NCI-H146 (cell line): ENCODE measurements at regions not wholly inside any gene's neighbourhood (a gene's known extent, or its start where the extent isn't known, plus 50 kb on each side); places are given as distances from the start of the nearest gene placed in this dataset.

ENCODE experiments used
- DNase-seq: peaks from one replicate; lab custom pipeline; 2025; lab: John Stamatoyannopoulos, UW

DNA sequence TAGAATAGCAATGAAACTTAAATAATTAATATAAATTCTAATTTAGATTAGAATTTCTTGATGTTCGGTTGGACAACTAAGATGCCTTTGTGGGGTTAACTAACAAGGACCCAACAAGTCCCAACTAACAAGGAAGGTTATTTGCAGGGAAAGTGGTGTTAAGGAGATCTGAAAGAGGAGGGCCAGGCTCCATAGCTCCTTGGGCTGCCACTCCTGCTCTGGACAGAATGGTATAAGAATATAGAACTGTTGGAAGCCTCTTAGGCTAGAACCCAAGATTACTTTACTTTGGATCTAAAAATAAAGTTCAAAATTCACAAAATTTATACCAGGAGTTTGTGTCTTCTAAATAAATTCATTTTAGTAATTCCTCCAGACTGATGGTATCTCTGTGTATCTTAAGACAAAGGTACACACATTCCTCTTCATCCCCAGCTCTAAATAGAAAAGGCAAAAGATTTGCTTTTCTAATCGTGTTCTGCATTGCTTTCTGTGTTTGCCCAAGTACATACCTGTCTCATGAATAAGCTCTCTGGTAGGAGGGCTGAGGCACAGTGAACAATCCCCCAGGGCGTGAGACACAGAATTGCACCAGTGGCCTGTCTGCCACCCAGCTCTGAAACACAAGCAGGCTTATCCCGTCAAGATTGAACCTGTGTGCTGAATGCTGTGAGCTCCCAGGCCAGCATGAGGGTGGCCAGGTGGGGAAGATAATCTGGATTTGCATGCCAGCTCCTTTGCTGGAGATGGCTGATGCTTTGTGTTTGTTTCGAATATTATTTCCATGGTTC lies 176.0 kb downstream of the ACKR3 start:
- DNase-seq, result no peak

DNA sequence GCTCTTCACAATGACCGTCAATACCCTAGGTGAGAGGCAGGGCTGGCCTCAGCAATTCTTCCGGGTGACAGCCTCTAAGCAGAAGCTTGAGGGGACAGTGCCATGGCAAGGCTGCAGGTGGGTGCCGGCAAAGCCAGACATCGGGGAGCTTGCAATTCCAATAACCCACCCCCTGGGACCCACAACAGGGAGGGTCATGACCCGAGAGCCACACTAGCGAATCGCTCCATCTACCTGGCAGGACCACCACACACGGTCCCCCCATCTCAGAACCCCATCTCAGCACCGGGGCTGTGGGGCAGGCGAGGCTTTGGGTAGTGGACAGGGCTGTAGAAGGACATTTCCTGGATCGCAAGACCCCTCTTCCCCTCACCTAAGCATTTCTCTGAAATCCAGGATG lies 177.2 kb downstream of the ACKR3 start:
- DNase-seq, result no peak

DNA sequence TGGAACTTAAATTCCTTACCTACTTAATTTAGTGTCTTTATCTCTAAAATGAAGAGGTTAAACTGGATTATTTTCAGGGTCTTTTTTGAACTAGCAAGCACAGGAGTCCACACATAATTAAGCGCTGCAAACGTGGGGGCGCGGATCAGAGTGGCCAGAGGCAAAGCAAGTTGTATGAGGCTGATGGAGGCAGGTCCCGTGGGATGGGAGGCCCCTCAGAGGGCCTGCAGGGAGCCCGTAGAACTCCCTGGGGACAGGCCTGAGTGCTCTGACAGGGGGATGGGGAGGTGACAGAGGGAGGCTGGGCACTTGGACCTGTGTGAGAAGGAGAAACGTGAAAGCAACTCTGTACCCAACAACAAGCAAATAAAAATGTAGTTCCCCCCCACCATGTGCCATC lies 177.8 kb downstream of the ACKR3 start:
- no peak for DNase-seq

DNA sequence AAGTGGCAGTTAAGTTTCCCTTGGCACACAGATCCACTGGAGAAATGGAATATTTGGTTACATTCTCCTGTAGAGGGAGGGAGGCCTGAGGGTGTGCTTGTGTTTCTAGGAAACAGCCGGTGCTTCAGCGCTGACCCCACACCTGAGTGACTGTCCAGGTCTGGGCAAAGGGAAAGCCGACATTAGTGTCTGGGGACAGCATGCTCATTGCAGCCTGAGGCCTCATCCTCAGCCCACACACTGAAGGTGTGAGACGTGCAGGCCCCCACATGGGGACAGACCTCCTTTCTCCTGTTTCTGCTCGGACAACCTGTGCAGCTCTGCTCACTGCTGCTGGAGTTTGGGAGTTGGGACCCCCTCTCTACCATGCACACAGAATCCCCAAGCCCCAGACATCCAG lies 178.3 kb downstream of the ACKR3 start:
- no peak for DNase-seq

DNA sequence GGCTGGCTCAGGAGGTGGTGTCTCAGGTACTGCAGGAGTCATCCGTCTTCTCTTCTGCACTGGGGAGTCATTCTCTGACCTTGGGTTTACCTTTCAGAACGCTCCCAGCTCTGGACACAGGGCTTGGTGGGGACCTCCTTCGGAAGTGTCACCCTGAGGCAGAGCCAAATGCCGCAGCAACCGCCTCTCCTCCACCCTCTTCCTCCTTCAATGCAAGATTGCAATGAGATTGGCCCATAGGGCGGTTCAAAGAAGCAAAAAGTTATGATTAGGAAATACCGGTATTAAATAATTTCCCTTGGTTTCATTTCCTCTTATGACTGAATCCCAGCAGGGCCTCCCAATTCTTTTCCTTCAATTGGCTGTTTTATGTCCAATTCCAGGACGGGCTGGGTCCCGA lies 178.8 kb downstream of the ACKR3 start:
- no peak for DNase-seq

DNA sequence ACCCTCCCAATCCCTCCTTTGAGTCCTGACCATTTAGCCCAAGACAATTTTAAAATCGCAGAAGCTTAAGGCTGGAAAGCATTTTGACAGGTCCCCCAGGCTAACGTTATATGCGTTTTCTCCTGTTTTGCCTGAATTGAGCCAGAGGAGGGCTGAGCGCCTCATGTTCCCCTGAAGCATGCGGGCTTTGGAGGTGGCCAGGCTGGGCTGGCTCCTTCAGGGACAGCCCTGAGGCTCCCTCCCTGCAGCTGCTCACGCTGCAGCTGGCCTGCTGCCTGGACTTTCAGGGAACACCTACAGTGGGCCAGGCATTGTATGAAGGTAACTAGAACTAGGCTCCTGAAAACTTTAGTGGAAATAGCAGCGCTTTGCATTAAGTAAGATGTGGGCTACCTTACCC lies 179.2 kb downstream of the ACKR3 start:
- no peak for DNase-seq

DNA sequence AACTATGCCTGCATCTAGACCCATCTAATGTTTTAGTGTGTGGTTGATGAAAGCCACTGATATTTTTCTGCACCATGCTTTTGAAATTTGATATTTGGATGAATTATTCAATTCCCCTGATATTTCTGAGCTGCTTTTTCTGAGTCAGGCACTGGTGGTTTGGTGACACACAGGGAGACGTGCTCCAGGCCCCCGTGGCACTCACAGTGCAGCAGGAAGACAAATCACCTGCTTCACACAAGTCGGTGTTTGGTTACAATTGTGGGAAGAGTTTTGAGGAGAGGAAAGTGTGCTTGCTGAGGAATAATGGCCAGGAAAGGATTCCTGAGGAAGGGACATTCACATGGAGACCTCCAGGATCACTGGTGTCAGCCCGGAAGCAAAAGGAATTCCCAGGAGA lies 179.7 kb downstream of the ACKR3 start:
- DNase-seq, result no peak

DNA sequence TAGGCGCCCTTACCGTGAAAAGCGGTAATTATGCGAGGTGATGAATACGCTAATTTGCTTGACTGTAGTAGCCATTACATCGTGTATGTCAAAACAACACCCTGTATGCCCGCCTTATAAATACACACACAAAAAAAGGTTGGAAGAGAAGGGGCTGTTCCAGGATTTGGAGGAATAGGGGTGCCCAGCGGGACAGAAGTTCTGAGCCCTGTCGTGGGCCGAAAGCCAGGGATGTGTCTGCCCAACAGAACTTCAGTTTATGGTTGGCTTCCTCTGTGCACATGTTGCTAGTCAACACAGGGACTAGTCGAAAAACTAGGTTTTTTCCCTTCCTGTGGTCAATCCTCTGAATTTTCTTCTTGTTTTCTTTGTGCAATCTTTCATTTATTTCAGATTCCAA lies 182.5 kb downstream of the ACKR3 start:
- DNase-seq, result no peak

DNA sequence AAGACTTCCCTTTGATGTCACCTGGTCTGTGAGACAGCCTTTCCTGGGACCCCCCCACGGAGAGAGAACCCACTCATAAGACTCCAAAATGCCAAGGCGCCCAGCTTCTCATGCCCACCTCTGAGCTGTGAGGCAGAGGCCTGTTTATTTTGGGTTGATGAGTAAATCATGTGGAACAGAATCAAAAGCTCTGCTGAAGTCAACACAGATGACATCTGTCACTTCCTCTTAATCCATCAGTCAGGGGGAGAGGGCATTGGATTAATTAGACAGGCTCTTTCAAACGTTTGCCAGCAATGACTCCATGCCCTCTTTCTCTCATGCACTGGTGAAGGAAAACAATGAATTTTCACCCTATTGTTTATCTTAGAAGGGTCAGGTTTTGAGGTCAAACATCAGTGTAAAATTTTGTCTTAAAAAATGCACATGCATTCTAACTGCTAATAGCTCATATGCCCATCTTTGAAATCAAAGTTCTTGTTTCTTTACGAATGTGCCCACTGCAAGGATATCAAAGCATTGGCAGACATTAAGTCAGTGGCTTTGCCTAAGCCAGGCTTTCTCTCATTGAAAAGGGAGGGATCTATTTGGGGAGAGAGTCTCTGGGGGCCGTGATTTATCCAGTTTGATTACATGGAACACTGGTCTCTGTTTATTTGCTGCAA lies 184.1 kb downstream of the ACKR3 start:
- DNase-seq, result no peak

DNA sequence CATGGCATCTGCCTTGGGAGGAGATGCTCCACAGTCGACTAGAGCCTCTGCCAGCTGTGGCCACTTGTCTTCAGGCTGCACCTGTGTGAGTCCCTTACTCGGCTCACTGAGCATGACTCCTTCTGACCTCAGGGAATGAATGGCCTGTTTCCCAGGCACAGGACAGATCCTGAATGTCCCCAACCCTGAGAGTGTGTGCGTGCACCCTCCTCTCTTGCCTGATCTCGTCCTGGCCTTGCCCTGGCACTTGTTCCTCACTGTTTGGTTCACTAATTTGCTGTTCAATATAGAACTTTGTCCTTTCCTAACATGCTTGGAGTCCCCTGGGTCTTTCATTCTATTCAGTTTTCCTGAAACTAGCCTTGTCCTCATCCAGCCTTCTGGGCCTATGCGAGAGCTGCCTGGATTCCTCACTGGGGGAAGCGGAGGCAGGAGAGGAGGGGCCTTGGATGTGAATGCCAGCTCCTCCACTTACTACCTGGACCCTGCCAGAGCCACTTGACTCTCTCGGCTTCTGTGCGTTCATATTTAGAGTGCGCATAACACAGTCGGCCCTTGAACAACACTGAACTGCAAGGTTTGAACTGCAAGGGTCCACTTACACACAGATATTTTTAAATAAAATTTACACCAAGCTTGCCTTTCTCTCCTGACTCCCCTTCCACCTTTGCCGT lies 184.8 kb downstream of the ACKR3 start:
- DNase-seq, result no peak

DNA sequence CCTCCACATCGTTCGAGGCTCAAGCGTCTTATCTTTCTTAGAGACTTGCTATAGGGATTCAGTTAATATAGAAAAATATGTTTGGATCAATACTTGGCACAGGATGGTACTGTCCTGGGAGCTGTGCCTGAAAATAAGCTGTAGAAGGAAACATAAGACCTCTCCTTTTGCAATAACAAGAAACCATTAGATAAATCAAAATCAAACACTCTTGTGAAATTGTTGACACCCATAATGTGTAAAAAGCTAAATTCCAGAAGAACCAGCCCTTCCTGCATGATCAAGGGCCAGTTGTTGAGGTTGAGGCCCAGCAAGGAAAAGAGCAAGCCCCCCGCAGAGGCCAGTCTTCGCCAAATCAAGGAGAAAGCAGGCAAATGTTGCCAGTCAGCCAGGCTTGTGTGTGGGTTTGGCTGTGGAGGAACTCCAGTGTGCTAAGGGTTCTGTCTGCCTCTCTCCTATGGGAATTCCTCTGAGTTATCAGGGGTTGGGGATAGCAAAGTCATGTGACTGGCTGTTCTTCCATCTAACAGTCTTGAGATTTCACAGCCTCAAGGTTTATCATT lies 185.7 kb downstream of the ACKR3 start:
- no peak for DNase-seq

DNA sequence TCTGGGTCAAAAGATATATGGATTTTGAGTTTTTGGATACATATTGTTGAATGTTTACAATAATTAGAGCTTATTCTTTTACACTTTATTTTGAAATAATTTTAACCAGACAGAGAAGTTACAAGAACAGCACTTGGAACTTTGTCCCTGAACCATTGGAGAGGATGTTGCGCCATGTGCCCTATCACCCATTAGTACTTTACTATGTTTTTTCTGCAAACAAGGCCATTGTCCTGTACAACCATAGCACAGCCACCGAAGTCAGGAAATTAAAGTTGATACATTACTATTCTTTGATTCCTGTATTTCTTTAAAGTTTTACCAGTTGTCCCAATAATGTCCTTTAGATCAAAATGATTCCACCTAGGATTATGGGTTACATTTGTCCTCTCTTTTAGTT lies 188.8 kb downstream of the ACKR3 start:
- DNase-seq, result no peak

DNA sequence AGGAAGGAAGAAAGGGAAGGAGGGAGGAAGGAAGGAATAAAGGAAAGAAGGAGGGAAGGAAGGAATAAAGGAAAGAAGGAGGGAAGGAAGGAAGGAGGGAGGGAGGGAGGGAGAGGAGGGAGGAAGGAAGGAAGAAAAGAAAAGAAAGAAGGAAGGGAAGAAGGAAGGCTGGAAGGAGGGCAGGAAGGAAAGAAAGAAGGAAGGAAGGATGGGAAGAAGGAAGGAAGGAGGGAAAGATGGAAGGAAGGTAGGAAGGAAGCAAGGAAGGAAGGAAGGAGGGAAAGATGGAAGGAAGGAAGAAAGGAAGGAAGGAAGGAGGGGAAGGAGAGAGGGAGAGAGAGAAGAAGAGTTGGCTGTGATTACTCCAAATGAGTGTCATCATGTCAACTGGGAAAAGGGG lies 190.6 kb downstream of the ACKR3 start:
- DNase-seq, result no peak

DNA sequence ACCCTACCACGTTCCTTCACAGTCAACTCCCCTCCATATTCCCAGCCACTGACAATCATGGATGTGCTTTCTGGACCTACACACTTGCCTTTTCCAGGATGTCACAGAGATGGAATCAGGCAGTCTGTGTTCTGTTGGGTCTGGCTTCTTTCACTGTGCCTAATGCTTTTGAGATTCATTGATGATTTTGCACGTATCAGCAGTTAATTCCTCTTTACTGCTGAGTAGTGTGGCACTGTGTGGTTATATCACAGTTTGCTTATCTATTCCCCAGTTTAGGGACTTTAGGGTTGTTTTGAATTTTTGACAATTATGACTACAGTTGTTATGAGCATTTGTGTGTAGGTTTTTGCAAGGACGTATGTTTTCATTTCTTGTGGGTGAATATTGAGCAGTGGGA lies 191.7 kb downstream of the ACKR3 start:
- no peak for DNase-seq

DNA sequence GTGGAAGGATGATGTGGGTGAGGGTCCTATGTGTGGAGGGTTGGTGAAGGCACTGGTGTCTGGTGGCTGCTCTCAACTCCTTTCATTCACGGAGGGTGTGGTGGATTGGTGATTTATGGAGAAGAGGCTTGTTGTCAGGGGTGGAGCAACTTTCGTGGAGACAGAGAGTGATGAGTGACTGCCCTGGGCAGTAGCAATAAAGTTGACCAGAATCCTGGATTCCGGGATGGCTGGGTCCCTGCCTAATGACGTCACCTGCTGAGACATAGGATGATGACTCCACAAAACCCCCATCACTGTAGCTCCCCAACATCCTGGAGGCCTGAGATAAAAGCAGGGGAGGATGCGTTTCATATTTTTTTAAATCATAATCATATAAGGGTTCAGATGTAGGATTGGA lies 193.0 kb downstream of the ACKR3 start:
- no peak for DNase-seq

DNA sequence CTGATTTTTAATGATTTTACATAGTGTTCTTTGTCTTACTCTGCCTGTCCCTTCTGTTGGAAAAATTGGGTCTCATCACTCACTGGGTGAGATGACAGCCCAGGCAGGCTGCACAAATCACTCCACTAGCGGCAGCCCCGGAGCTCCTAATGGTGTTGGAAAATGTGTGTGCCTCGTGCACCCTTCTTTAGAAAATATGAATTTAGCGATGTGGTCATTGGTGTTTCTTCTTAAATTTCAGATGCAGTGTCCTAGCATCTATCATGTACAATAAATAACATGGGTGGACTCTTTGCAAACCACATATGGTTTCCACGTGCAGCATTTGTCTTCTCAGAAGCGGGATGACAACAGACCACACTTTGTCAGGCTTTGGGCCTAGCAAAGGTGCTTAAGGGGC lies 194.2 kb downstream of the ACKR3 start:
- DNase-seq, result no peak

DNA sequence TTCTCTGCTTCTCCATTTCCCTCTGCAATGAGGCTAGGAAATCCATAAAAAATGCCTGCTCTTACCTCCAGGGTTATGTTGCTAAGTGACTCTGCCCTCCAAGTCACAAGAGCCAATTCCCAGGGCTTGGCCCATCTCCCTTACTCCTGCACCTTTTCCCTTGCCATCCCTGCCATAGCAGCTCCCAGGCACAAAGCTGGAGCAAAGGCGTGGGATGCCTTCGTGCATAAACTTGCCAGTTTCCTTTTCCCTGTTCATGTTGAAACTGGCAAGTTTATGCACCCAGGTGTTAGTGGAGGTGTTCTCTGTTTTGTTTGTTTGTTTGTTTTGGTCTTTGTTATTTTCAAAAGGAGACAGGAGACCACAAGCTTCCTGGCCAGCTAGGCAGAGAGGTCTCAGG lies 195.1 kb downstream of the ACKR3 start:
- no peak for DNase-seq

DNA sequence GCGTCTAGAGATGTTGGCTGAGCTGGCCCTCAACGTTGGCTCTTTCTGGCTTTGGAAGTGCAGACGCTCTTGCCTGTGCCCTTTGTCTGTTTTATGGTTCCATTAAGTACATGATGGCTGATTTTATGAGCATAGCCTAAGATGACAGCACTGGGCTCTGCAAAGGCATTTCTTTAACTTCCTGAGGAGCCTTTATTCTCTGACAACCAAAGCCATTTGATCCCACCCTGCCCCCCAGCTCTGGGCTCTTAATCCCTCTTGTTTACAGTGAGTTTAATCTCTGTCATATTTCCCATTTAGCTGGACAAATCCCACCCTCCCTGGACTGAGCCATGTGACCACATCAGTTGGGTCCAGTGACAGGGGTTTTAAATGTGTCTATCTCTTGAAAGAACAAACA lies 195.9 kb downstream of the ACKR3 start:
- no peak for DNase-seq

DNA sequence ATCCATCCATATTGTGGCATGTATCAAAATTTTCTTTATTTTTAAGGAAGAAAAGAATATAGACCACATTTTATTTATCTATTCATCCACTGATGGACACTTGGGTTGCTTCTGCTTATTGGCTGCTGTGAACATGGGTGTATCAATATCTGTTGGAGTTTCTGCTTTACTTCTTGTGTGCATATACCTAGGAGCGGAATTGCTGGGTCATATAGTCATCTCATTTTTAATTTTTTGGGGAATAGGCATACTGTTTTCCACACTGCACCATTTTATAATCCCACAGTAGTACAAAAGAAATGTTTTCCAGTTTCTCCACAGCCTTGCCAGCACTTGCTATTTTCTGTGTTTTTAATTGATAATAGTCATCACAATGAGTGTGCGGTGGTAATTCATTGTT lies 197.2 kb downstream of the ACKR3 start:
- no peak for DNase-seq

DNA sequence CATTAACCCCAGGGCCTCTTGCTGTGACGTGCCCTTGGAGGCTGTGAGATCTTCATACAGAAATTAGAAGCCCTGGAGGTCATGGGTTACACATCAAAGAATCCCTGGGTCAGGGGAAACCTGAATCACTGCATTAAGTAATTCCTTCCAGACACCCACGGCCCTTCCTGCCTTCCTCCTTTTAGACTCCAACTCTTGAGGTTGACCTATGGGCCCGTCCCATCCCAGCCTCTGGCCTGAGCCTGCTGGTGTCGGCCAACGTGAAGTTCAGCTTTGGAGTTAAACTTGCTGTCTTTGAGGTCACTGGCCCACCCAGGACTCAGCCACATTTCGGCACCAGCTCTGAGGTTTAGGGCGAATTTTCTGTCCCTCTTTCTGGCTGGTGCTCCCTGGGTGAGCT lies 198.3 kb downstream of the ACKR3 start:
- no peak for DNase-seq

DNA sequence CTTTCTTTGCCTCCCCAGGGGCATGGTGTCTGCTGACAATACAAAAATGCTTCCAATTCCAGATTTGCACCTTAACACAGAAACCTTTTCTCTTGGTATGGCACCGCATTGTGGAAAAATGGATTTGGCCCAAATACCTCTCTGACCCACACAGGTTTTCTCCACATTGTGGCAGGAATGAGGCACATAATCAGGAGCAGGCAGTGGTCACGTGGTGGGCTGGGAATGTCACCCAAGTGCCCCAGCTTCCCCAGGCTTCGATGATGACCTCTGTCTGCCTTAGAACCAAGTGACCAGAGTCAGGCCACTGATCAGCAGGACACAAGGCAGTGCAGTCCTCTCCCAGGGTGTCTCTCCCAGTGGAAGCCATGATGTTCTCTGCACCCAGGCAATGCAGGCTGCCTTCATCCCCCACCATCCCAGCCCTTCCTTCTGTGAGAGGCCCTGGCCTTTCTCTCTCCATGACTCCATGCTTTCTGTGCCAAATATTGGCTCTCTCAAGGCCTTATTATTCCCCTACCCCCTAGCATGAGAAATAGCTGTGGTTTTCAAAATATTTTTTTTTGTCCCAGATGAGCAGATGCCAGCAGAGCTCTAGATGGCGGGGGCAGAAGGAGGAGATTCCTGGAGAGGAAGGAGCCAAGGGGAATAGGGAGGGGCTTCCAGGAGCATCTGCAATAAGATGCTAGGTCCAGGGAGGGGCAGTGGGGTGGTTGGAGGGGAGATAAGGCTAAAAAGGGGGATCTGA lies 198.9 kb downstream of the ACKR3 start:
- no peak for DNase-seq

DNA sequence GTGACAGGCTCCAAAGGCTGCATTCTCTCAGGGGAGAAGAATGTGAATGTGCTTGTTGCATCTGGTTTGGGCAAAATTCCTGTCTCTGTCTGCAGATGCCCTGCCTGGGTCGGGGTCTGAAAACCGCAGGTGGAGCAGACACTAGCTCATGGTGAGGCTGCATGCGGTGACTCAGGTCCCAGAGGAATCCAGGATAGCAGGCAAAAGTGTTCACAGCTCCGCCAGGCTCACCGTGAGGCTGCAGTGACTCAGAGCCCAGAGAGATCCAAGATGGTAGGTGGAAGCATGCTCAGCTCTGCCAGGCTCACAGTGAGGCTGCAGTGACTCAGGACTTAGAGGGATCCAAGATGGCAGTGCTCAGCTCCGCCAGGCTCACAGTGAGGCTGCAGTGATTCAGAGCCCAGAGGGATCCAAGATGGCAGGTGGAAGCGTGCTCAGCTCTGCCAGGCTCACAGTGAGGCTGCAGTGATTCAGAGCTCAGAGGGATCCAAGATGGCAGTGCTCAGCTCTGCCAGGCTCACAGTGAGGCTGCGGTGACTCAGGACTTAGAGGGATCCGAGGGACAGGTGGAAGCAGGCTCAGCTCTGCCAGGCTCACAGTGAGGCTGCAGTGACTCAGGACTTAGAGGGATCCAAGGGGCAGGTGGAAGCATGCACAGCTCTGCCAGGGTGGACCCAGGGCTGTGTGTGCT lies 200.5 kb downstream of the ACKR3 start:
- DNase-seq, result no peak
